NCI-H82 (cell line): ENCODE measurements at regions not wholly inside any gene's neighbourhood (a gene's known extent, or its start where the extent isn't known, plus 50 kb on each side); places are given as distances from the start of the nearest gene placed in this dataset.
"Not testable (repeated sequence)": the region's sequence is repeated elsewhere in the genome, so short reads cannot be mapped to it uniquely, and the experiment has no call there.

Experiments
- DNase-seq: peaks from one replicate; lab custom pipeline; 2025; lab: John Stamatoyannopoulos, UW

- no peak for DNase-seq
Observed at GRCh38 chr2:31660812-31661335, 80.1 kb upstream of the SRD5A2 start.

DNA sequence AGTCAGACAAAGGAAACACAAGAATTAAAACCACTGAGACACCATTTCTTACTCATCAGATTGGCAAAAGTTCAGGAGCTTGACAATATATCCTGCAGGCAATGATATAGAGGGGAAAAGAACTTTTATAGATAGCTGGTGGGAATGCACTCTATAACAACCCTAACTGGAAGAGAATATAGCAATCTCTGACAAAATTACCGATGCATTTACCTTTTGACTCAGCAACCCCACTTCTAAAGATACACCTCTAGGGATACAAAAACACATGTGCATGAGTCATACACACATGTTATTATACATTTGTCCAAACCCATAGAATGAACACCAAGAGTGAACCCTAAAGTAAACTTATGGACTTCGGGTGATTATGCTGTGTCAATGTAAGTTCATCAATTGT lies 79.4 kb upstream of the SRD5A2 start:
- no peak for DNase-seq

GRCh38 chr2:31654241-31654640 lies 73.5 kb upstream of the SRD5A2 start:
- DNase-seq = no peak

DNA sequence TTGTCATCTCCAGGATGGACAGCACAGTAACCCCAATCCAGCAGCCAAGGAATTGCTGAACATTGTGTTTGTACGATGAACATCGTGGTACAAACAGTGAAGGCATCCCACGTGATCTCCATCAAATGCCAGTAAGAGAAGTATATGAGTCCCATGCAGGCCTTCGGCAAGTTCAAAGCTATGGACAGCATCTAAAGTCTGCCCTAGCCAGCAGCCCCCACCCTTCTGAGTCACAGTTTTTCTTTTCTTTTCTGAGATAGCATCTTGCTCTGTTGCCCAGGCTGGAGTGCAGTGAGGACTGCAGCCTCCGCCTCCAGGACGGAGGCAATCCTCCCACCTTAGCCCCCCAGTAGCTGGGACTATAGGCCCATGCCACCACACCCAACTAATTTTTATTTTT lies 71.0 kb upstream of the SRD5A2 start:
- no peak for DNase-seq

GRCh38 chr2:31651267-31651666 lies 70.5 kb upstream of the SRD5A2 start:
- no peak for DNase-seq

DNA sequence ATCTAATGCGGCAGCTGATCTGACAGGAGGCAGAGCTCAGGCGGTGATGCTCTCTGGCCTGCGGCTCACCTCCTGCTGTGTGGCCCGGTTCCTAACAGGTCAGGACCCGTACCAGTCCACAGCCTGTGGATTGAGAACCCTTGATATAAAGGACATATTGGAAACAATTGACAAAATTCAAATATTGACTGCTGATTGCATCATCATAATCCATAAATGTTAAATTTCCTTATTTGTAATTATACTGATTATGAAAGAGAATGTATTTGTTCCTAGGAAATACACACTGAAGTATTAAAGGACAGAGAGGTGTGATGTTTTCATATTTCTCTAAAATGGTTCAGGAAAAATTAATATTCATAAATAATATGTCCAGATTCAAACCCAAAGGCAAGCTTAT lies 63.8 kb upstream of the SRD5A2 start:
- no peak for DNase-seq

GRCh38 chr2:31642707-31643106 lies 62.0 kb upstream of the SRD5A2 start:
- DNase-seq = no peak

GRCh38 chr2:31632201-31632600 lies 51.5 kb upstream of the SRD5A2 start:
- DNase-seq = not testable (repeated sequence)
